ENCODE measurements at regions not wholly inside any gene's neighbourhood (a gene's known extent, or its start where the extent isn't known, plus 50 kb on each side); places are given as distances from the start of the nearest gene placed in this dataset.

DNA sequence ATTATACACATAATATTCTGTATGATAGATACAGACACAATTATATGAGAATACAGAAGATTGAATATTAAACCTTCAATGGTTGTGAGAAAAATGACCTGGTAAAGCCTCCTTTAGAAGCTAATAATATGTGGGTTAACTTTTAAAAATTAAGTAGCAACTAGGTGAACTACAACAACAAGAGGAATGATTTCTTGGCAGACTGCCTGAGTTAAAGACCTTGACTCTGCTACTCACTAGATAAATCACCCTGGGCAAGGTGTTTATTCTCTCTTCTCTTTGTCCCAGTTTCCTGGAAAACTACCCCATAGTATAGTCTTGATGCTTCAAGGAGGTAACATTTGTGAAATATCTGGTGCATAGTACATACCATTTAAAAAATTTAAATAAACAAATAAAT, 519.6 kb upstream of the TENM4 start:
- H3K36me3 ChIP-seq: no peaks in the 10 kb centered on the region; a peak in 1 of 22 replicates
- no peak overlapping the region for H3K9ac ChIP-seq
- H3K4me1 ChIP-seq: no peaks in the 10 kb centered on the region
- H3K4me3 ChIP-seq: no peak overlapping the region
- no peaks in the 10 kb centered on the region for H3K27me3 ChIP-seq
- no peak overlapping the region for H3K27ac ChIP-seq
- no peaks in the 10 kb centered on the region for H4K20me1 ChIP-seq
- H3K9me3 ChIP-seq (replicated peaks in 1 of 11): peaks cover 12 to 29% (median 16%) of the 10 kb centered on the region in 11 experiments
- no peak for TF ChIP-seq Cebpa-rat (IDR thresholded peaks at IDR 0.05)
- H3K4me2 ChIP-seq: no peak overlapping the region

DNA sequence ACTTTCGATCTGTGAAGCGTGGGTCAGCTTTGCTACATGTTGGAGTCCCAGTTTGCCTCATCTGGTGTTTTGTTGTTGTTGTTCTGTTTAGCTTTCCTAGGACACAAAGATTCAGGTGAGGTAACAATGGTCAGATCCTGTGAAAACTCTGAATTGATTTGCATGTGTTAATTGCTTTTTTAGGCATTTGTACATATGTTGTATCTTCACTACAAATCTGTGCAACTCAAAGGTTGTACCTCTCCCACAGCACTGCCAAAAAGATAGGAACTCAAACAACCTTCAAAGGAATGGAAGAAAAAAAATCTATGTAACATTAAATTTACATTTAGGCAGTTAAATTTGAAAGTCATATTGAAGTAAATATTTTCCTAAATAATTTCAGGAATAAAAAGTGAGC, 518.5 kb upstream of the TENM4 start:
- Histone ChIP-seq H3K9me3 (replicated peaks in 1 of 11) (peaks cover 12 to 29% (median 16%) of the 10 kb centered on the region in 11 experiments), H3K4me2 (no peak overlapping the region), H3K4me3 (no peak overlapping the region), H3K36me3 (no peaks in the 10 kb centered on the region; a peak in 1 of 22 replicates), H3K27me3 (no peaks in the 10 kb centered on the region), H3K4me1 (no peaks in the 10 kb centered on the region), H3K27ac (no peak overlapping the region), H3K9ac (no peak overlapping the region), H4K20me1 (no peaks in the 10 kb centered on the region)
- no peak for TF ChIP-seq Cebpa-rat (IDR thresholded peaks at IDR 0.05)

DNA sequence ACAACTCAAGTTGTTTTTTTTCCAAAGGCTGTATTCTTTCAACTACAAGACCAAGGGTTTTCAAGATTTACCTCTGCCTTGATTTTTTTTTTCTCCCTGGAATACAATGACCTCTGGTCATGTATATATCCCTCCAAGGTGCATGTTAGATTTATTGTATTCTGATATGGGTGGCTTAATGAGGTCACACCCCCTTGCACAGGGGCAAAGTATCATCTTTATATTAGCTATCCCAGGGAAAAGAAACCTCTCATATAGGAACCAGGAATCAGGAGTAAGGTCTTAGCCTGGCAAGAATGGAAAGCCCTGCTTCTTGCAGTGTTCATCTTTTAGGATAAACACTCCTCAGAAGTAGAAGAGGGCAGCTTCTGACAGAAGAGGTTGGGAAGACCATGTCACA, 516.9 kb upstream of the TENM4 start:
- H3K9ac ChIP-seq: no peak overlapping the region

DNA sequence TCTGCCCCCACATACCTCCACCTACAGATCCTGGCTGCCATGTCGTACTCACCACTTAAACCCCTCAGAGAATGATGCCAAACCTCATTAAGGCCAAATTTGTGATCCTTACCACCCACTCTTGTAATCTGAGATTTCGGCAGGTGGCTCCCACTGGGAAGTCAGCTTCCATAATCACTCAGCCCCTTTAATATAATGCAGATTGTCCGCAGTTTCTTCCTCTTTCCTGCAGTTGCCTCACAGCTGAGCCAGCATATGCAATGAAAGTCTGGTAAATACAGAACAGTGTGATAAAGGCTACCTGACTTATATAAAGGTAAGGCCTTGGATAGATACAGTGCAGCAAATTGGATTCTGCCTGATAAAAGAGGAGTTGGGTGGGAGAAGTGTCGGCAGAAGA, 515.2 kb upstream of the TENM4 start:
- H3K36me3 ChIP-seq: no peaks in the 10 kb centered on the region; a peak in 1 of 22 replicates
- no peak overlapping the region for H3K9ac ChIP-seq

More for the DNA sequence above, 516.9 kb upstream of the TENM4 start:
- Histone ChIP-seq H3K36me3 (no peaks in the 10 kb centered on the region; a peak in 1 of 22 replicates), H3K4me1 (no peaks in the 10 kb centered on the region), H3K27me3 (no peaks in the 10 kb centered on the region), H3K4me3 (no peak overlapping the region), H4K20me1 (no peaks in the 10 kb centered on the region), H3K9me3 (replicated peaks in 1 of 11) (peaks cover 12 to 29% (median 16%) of the 10 kb centered on the region in 11 experiments), H3K27ac (no peak overlapping the region), H3K4me2 (no peak overlapping the region)
- no peak for TF ChIP-seq Cebpa-rat (IDR thresholded peaks at IDR 0.05)

DNA sequence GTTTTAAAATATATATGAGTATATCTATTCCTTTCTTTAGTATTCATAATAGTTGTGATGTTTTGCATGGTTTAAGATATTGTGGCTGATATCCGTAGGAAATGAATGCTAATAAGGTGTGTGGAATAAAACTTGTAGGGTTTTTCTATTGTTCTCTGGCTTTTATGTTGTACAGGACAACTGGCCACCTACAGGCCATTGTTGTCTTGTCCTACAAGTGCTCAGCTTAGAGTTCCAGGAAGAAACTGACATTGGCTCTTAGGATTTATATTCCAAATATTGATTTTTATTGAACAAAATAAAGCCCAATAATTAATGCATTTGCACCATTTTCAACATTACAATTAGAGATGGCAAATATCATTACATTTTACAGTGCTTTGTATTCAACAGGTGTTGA, 512.8 kb upstream of the TENM4 start:
- no peak overlapping the region for H3K9ac ChIP-seq
- no peaks in the 10 kb centered on the region for H3K36me3 ChIP-seq
- no peak overlapping the region for H3K4me2 ChIP-seq
- H3K27me3 ChIP-seq: no peaks in the 10 kb centered on the region
- no peak overlapping the region for H3K27ac ChIP-seq
- H4K20me1 ChIP-seq: no peaks in the 10 kb centered on the region
- TF ChIP-seq Cebpa-rat (IDR thresholded peaks at IDR 0.05): no peak
- peaks cover under 1 to 12% (median 3%) of the 10 kb centered on the region in 11 experiments; a peak in 15 of 22 replicates for H3K9me3 ChIP-seq (replicated peaks in 1 of 11)
- H3K4me1 ChIP-seq: no peaks in the 10 kb centered on the region
- no peak overlapping the region for H3K4me3 ChIP-seq

More for the DNA sequence above, 515.2 kb upstream of the TENM4 start:
- Histone ChIP-seq H3K4me3 (no peak overlapping the region), H3K4me2 (no peak overlapping the region), H3K9me3 (replicated peaks in 1 of 11) (peaks cover 12 to 29% (median 16%) of the 10 kb centered on the region in 11 experiments), H3K27me3 (no peaks in the 10 kb centered on the region), H4K20me1 (no peaks in the 10 kb centered on the region), H3K27ac (no peak overlapping the region), H3K4me1 (no peaks in the 10 kb centered on the region)
- no peak for TF ChIP-seq Cebpa-rat (IDR thresholded peaks at IDR 0.05)

DNA sequence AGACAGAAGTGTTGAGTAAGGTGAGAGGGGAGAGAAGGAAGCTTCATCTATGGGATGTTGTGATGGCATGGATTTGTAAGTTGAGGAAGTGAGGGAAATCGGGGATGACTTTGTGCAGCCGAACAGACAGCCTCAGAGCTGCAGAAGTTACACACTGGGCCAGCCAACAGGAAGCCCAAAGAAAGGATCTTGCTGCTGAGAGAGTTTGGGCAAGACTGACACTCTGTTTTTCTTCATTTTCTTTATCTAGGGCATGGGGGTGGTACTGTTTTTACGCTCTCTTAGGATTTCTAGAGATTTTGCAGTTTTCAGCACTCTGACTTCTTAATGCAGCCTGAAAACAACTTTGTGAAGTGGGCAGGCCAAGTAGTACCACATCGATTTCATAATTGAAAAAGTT, 509.9 kb upstream of the TENM4 start:
- H3K27me3 ChIP-seq: no peaks in the 10 kb centered on the region
- H3K4me2 ChIP-seq: no peak overlapping the region
- no peaks in the 10 kb centered on the region for H3K4me1 ChIP-seq
- H3K27ac ChIP-seq: no peak overlapping the region
- no peak overlapping the region for H3K4me3 ChIP-seq
- H3K36me3 ChIP-seq: no peaks in the 10 kb centered on the region
- H3K9me3 ChIP-seq (replicated peaks in 1 of 11): no peaks in the 10 kb centered on the region
- no peaks in the 10 kb centered on the region for H4K20me1 ChIP-seq
- no peak overlapping the region for H3K9ac ChIP-seq
- no peak for TF ChIP-seq Cebpa-rat (IDR thresholded peaks at IDR 0.05)

DNA sequence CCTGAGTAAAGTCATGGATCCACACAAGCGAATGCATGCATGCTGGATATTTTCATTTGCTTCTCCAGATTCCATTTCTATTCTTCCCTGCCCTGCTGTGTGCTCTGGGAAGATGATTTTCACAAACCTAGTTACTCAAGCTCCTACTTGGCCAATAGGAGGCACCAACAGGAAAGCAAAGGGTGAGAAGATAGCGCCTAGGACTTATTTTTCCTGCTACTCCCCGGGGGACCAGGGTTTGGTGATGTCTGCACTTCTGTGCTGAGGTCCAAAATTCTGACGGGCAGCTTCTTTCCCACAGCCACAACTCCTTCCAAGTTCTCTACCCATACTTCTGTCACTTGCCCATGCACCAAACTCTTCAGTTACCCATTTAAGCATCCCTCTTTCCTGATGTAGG, 509.3 kb upstream of the TENM4 start:
- no peak for TF ChIP-seq Cebpa-rat (IDR thresholded peaks at IDR 0.05)
- Histone ChIP-seq H3K27me3 (no peaks in the 10 kb centered on the region), H3K4me3 (no peak overlapping the region), H3K4me2 (no peak overlapping the region), H3K27ac (no peak overlapping the region), H3K9ac (no peak overlapping the region), H3K36me3 (no peaks in the 10 kb centered on the region), H3K9me3 (replicated peaks in 1 of 11) (no peaks in the 10 kb centered on the region), H4K20me1 (no peaks in the 10 kb centered on the region), H3K4me1 (no peaks in the 10 kb centered on the region)

DNA sequence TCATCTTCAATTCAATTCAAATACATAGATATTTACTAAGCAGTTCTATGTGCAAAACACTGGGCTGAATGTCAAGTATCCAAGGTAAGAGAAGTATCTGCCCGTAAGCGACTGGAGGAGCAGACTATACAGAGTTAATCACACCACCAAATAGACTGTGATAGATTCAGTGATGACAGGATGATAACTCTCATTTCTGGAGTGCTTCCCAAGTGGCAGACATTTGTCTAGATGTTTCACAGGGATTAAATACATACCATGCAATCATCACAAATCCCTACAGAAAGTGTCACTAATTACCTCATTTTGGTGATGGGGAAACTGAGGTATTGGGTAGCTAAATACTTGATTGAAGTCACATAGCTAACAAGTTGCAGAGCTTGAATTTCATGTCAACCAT, 508.7 kb upstream of the TENM4 start:
- no peak for TF ChIP-seq Cebpa-rat (IDR thresholded peaks at IDR 0.05)

DNA sequence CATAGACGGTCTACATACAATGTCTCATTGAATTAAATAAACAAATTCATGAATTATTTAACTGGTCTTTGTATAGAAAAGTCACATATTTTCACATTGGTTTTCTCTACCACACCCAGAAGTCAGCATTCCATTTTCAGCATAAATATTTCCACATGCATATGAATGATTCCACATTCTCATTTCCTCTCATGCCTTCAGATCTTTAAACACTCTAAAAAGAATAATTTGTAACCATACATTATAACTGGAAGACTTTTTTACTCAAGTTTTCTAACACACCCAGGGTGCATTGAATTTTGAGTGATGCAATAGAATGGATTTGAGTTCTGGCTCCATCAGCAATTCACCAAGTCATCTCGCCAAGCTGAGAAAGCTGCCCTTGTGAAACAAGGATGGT, 501.8 kb upstream of the TENM4 start:
- H3K36me3 ChIP-seq: no peaks in the 10 kb centered on the region
- no peak for TF ChIP-seq Cebpa-rat (IDR thresholded peaks at IDR 0.05)
- H3K4me1 ChIP-seq: no peaks in the 10 kb centered on the region
- H3K27me3 ChIP-seq: no peaks in the 10 kb centered on the region
- H3K4me2 ChIP-seq: no peak overlapping the region
- no peak overlapping the region for H3K27ac ChIP-seq
- no peak overlapping the region for H3K4me3 ChIP-seq
- no peaks in the 10 kb centered on the region for H3K9me3 ChIP-seq (replicated peaks in 1 of 11)
- no peak overlapping the region for H3K9ac ChIP-seq
- no peaks in the 10 kb centered on the region for H4K20me1 ChIP-seq

More for the DNA sequence above, 508.7 kb upstream of the TENM4 start:
- H3K4me2 ChIP-seq: no peak overlapping the region
- no peak overlapping the region for H3K4me3 ChIP-seq
- H3K36me3 ChIP-seq: no peaks in the 10 kb centered on the region
- no peaks in the 10 kb centered on the region for H4K20me1 ChIP-seq
- H3K4me1 ChIP-seq: no peaks in the 10 kb centered on the region
- no peaks in the 10 kb centered on the region for H3K27me3 ChIP-seq
- no peaks in the 10 kb centered on the region for H3K9me3 ChIP-seq (replicated peaks in 1 of 11)
- H3K27ac ChIP-seq: no peak overlapping the region
- H3K9ac ChIP-seq: no peak overlapping the region

DNA sequence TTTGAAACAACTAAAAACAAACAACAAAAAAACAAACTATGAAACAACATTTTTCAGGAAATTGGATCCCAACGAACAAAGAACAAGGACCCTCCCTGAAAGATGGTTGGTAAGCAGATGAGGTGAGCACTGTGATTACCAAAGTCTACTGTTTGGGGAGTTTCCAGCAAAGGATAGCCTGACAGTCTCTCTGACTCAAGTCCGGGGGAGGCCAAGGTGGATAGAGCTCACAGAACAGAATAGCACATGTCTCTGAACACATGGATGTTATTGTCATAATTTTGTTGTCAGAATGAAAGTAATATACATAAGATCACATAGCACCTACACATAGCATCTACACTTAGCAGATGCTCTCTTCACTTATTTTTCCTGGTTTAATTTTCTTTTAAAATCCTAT, 501.3 kb upstream of the TENM4 start:
- no peak for TF ChIP-seq Cebpa-rat (IDR thresholded peaks at IDR 0.05)
- no peaks in the 10 kb centered on the region for H3K9me3 ChIP-seq (replicated peaks in 1 of 11)
- no peaks in the 10 kb centered on the region for H3K27me3 ChIP-seq
- H3K4me1 ChIP-seq: no peaks in the 10 kb centered on the region
- no peak overlapping the region for H3K4me3 ChIP-seq
- no peak overlapping the region for H3K9ac ChIP-seq
- H3K27ac ChIP-seq: no peak overlapping the region
- no peak overlapping the region for H3K4me2 ChIP-seq
- no peaks in the 10 kb centered on the region for H3K36me3 ChIP-seq
- no peaks in the 10 kb centered on the region for H4K20me1 ChIP-seq

Data from BLaER1 treated with 17β-estradiol and CSF1 and Interleukin-3, amounts not matched to agents 10 nM and 100 nM (cell line).